GM21360 (cell line): ENCODE measurements at regions not wholly inside any gene's neighbourhood (a gene's known extent, or its start where the extent isn't known, plus 50 kb on each side); places are given as distances from the start of the nearest gene placed in this dataset.
"Not testable (repeated sequence)": the region's sequence is repeated elsewhere in the genome, so short reads cannot be mapped to it uniquely, and the experiment has no call there.

ENCODE experiments used
- ATAC-seq: cut with Tn5 transposase; IDR thresholded peaks from one replicate; pipeline ENCODE4 v1.9.1; 2021; ENCODE audit warnings: mild to moderate bottlenecking, moderate library complexity; ENCODE audit not compliant: unreplicated experiment

- ATAC-seq = no peak
Observed at GRCh38 chr11:93902921-93903320, 52.5 kb upstream of the VSTM5 start.

- no peak for ATAC-seq
Observed at GRCh38 chr11:93903989-93904388, 53.6 kb upstream of the VSTM5 start.

DNA sequence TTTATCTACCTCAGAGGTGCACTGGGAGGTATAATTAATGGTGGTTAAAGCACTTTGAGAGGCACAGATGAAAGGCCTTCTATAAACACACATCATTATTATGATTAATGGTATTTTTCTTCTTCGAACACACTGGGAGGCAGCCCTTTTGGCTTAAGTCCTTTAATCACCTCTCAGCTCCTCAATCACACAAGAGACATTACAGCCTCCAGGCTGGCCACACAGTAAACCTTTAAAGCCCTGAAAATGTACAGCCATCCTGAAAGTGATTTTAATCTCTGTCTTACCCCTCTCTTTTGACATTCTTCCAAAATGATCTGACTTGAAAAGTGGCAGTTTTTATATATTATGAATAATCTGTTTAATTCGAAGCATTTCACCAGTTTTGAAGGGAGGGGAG, 54.3 kb upstream of the VSTM5 start:
- ATAC-seq = no peak

- ATAC-seq = no peak
Observed at GRCh38 chr11:93905384-93905783, 55.0 kb upstream of the VSTM5 start.

DNA sequence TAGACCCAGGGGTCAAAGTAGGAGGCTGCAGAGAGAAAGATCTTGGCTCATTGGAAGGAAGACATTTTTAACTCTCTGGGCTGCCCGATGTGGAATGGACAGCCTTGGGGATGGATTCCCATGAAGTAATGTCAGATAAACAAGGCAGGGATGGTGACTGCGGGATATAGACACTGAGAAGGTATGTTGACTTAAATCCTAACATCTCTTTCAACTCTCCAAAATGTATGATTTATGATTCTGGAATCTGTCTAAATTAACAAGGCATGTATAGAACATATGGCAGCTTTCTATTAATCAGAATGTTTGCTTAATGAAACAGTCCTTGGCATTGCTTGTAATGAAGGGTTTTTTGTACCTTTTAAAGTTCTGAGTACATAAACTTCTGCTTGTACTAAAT, 56.1 kb upstream of the VSTM5 start:
- no peak for ATAC-seq

GRCh38 chr11:93907901-93908300, 57.5 kb upstream of the VSTM5 start:
- ATAC-seq = no peak

DNA sequence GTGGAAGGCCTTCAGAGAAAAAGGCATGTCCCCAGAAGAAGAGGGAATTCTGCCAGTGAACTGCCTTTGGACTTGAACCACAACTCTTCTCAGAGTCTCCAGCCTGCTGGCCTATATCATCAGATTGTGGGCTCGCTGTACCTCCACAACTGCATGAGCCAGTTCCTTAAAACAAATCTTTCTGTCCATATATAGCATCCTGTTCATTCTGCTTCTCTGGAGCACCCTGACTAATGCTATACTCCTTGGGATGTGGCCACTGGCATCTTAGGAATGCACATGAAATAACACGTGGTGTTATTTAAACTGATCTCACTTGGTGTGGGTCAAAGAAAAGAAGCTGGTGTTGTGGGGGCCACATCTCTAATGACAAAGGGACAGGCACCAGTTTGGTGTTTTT, 58.3 kb upstream of the VSTM5 start:
- no peak for ATAC-seq

DNA sequence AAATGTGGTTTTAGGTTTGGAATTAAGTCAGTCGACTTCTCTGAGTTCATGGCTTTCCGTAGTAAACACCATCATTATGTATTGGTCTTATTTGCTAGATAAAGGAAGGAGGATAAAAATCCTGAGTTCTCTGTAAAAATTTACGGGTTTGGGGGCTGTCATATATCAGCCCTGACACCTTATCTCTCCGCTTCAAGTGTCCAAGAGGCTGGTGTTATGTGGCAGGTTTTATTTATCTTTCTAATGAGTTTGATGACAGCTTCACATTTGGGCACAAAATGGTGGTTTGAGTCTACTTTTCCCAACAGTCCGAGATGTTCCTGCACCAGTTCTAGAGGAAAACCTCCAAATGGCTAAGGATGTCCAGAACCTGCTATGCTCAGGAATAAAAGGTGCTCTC, 67.3 kb upstream of the VSTM5 start:
- no peak for ATAC-seq

- ATAC-seq = peak; percentile 75
Observed at GRCh38 chr11:93921695-93922468, 71.5 kb upstream of the VSTM5 start.

DNA sequence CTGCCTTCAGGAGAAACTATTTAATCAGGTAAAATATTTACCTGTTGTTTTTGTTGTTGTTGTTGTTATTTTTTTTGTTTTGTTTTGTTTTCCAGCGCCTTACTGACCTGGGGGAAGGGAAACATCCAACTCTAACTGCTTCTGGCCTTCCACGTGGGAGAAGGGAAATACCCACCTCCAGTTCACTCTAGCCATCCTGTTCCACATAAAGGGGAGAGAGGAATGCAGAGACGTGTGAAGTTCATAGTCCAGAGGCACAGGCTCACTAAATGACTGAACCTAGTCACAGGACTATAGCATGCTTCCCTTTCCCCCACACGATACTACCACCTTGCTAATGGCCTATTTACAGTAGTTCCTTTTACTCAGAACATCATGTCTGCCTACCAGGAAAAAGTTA, 72.4 kb upstream of the VSTM5 start:
- ATAC-seq = no peak

DNA sequence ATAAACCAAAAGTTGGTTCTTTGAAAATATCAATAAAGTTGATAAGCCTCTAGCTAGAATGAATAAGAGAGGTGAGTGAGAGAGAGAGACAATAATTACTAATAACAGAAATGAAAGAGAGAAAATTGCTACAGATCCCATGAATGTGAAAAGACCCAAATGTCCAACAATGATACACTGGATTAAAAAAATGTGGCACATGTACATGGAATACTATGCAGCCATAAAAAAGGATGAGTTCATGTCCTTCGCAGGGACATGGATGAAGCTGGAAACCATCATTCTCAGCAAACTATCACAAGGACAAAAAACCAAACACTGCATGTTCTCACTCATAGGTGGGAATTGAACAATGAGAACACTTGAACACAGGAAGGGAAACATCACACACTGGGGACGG, 75.7 kb upstream of the VSTM5 start:
- not testable (repeated sequence) for ATAC-seq

- ATAC-seq = no peak
Observed at GRCh38 chr11:93929407-93929806, 79.0 kb upstream of the VSTM5 start.

- ATAC-seq = no peak
Observed at GRCh38 chr11:93933230-93933629, 82.8 kb upstream of the VSTM5 start.

DNA sequence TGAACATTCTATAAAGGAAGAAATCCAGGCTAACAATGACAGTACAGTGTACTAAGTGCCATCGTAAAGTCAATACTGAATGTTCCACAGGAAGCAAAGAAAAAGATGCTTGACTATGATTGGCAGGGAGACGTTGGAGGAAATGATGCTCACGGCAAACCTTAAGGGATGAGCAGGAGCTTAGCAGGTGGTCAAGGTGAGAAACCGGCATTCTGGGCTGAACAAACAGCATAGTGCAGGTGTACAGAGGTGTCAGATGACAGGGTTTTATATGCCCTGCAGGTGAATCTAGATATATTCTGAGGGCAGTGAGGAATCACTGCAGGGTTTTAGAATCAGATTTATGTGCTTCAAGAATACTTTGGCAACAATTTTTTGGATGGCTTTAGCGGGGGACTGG, 85.3 kb upstream of the HEPHL1 start:
- ATAC-seq = no peak

- ATAC-seq = no peak
Observed at GRCh38 chr11:93936460-93936859, 84.7 kb upstream of the HEPHL1 start.

DNA sequence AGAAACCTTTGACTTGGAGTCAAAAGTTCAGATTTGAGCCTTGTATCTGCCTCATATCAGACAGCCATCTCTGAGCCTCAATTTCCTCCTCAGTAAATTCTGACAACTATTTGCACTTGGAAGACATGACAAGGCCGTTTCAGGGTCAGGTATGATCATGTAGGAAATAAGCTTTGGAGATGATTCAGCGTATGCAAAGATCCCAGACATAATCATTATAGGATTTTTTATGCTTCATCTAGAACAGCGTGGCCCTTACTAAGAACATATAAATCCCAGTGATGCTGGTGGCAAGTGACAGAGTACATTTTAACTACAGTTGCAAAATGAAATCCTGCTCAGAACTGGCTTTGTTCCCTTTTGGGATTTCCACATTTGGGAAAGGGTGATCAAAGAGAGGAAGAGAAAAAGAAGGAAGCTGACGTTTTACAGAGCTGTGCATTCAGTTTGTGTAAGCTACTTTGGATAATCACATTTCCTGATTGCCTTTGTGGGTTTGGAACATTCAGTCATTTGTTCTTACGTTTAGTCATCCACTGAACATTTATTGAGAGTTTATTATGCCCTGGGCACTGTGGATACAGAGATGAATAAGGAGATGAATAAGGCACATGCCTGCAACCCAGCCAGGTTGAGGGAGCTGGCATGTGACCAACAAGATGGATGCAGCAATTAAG, 81.9 kb upstream of the HEPHL1 start:
- ATAC-seq = no peak

GRCh38 chr11:93940395-93940794, 80.8 kb upstream of the HEPHL1 start:
- ATAC-seq = no peak

GRCh38 chr11:93942176-93942575, 79.0 kb upstream of the HEPHL1 start:
- no peak for ATAC-seq

GRCh38 chr11:93945596-93945995, 75.6 kb upstream of the HEPHL1 start:
- no peak for ATAC-seq

DNA sequence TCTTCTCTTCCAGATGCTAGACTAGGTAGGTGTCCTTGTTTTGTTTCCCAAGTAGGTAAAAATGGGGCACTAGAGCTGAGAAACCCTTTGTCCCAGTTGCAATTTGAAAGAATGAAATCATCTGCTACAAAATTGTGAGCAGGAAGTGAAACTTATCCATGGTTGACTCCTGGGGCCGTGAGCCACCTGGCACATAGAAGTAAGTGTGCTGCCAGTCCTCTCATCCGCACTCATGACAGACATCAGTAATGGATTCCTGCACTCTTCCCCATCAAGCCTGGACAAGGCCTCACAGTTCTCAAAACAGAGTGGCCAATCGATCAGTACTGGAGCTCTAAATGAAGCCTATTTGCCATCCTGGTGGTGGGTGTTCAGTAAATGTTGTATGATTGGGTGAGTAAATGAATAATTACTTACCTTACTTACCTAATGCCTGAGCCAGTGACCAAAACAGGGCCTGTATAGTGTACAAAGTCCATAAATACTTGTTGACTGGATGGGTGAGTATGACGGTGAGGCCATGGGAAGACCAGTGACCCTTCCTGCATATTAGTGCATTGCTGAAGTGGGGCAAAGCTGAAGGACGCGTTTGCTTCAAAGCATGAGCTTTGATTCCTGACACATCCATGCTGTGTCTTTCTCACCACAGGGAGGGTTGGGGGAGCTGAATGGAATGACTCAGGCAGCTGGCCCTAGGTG, 68.9 kb upstream of the HEPHL1 start:
- no peak for ATAC-seq

- no peak for ATAC-seq
Observed at GRCh38 chr11:93957397-93957952, 63.7 kb upstream of the HEPHL1 start.

DNA sequence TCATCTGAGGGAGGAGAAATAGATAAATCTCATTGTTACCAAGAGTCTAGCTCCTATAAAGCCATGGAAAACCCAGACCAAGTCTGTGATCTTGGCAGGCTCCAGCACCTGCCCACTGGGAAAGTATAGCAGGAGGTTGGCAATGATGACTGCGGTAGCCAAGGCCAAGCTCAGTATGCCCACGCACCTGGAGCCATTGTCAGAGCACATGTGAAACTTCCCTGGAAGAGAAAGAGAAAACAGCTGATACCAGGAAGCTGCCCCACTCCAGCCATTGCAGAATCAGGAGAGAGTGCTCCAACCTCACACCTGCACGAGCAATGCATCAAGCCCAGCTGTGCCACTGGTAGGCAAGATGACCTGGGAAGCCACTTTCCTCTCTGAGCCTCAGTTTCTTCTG, 62.2 kb upstream of the HEPHL1 start:
- ATAC-seq = no peak
